ENCODE measurements at regions not wholly inside any gene's neighbourhood (a gene's known extent, or its start where the extent isn't known, plus 50 kb on each side); places are given as distances from the start of the nearest gene placed in this dataset.

- TF ChIP-seq CTCF (IDR thresholded peaks at IDR 0.05; ENCODE audit: poor library complexity, severe bottlenecking), result no peak
- no peak for TF ChIP-seq TAF1 (IDR thresholded peaks at IDR 0.05; ENCODE audit: low read depth)
- TF ChIP-seq, protein P1, sequence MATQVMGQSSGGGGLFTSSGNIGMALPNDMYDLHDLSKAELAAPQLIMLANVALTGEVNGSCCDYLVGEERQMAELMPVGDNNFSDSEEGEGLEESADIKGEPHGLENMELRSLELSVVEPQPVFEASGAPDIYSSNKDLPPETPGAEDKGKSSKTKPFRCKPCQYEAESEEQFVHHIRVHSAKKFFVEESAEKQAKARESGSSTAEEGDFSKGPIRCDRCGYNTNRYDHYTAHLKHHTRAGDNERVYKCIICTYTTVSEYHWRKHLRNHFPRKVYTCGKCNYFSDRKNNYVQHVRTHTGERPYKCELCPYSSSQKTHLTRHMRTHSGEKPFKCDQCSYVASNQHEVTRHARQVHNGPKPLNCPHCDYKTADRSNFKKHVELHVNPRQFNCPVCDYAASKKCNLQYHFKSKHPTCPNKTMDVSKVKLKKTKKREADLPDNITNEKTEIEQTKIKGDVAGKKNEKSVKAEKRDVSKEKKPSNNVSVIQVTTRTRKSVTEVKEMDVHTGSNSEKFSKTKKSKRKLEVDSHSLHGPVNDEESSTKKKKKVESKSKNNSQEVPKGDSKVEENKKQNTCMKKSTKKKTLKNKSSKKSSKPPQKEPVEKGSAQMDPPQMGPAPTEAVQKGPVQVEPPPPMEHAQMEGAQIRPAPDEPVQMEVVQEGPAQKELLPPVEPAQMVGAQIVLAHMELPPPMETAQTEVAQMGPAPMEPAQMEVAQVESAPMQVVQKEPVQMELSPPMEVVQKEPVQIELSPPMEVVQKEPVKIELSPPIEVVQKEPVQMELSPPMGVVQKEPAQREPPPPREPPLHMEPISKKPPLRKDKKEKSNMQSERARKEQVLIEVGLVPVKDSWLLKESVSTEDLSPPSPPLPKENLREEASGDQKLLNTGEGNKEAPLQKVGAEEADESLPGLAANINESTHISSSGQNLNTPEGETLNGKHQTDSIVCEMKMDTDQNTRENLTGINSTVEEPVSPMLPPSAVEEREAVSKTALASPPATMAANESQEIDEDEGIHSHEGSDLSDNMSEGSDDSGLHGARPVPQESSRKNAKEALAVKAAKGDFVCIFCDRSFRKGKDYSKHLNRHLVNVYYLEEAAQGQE (IDR thresholded peaks at IDR 0.05; ENCODE audit: borderline replicate concordance), result no peak
- no peak for TF ChIP-seq MXI1 (conservative IDR thresholded peaks at IDR 0.05; ENCODE audit: poor library complexity, severe bottlenecking)
- no peak for TF ChIP-seq EZH2 (IDR thresholded peaks at IDR 0.05; ENCODE audit: borderline replicate concordance, insufficient read depth, low read length, poor library complexity, severe bottlenecking)
- TF ChIP-seq RAD21 (conservative IDR thresholded peaks at IDR 0.05), result no peak
- no peak for TF ChIP-seq POLR2AphosphoS5 (IDR thresholded peaks at IDR 0.05)
- no peak for TF ChIP-seq SMC3 (conservative IDR thresholded peaks at IDR 0.05; ENCODE audit: poor library complexity)
- no peak for TF ChIP-seq EP300 (conservative IDR thresholded peaks at IDR 0.05; ENCODE audit: poor library complexity, severe bottlenecking)
- no peaks in the 10 kb centered on the region for H3F3A ChIP-seq (ENCODE audit: insufficient read depth, low read length, poor library complexity, severe bottlenecking)
- no peak overlapping the region for H3K9ac ChIP-seq (ENCODE audit: low read length)
- H3K9me3 ChIP-seq (ENCODE audit: low read length), result no peaks in the 10 kb centered on the region
- no peaks in the 10 kb centered on the region for H3K36me3 ChIP-seq (ENCODE audit: insufficient read depth, low read length)
- H3K9me2 ChIP-seq (ENCODE audit: insufficient read depth, low read length), result no peaks in the 10 kb centered on the region
- H3K79me2 ChIP-seq (replicated peaks; ENCODE audit: insufficient read depth, low read length), result no peaks in the 10 kb centered on the region
- H3K4me2 ChIP-seq (ENCODE audit: low read length), result no peak overlapping the region
- H3K27ac ChIP-seq (ENCODE audit: low read length), result no peak overlapping the region
- no peaks in the 10 kb centered on the region for H3K27me3 ChIP-seq (ENCODE audit: insufficient read depth, low read depth, low read length)
- no peaks in the 10 kb centered on the region for H4K20me1 ChIP-seq (ENCODE audit: insufficient read depth)
- no peak overlapping the region for H3K4me3 ChIP-seq (ENCODE audit: low read length)
- H2AFZ ChIP-seq (ENCODE audit: low read depth, low read length), result no peak overlapping the region
Observed at GRCh38 chr12:41970744-41971143, 173.9 kb downstream of the GXYLT1 start.

DNA sequence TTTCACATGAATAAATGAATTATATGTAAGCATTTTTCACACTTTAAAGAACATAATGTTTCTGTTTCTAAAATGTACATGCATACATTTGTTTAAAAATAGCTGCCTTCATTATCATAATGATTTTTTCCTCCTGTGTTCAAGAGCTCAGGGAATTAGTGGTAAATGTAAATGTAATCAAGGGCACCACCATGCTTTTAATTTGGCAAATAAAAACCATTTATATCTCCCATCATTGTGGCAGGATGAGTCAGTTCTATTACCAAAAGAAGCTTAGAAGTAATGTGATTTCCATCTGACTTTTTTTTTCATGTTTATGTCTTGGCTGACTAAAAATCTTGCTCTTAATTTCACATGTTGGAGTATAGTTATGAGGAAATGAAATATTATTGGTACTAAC is 176.1 kb downstream of the GXYLT1 start:
- Histone ChIP-seq H3K9ac (ENCODE audit: low read length) (no peak overlapping the region), H3K4me2 (ENCODE audit: low read length) (no peak overlapping the region), H3K9me2 (ENCODE audit: insufficient read depth, low read length) (no peaks in the 10 kb centered on the region), H3K79me2 (replicated peaks; ENCODE audit: insufficient read depth, low read length) (no peaks in the 10 kb centered on the region), H4K20me1 (ENCODE audit: insufficient read depth) (no peaks in the 10 kb centered on the region), H3K36me3 (ENCODE audit: insufficient read depth, low read length) (no peaks in the 10 kb centered on the region), H3F3A (ENCODE audit: insufficient read depth, low read length, poor library complexity, severe bottlenecking) (no peaks in the 10 kb centered on the region), H2AFZ (ENCODE audit: low read depth, low read length) (no peak overlapping the region), H3K4me3 (ENCODE audit: low read length) (no peak overlapping the region), H3K27ac (ENCODE audit: low read length) (peak overlapping the region; percentile 26), H3K9me3 (ENCODE audit: low read length) (no peaks in the 10 kb centered on the region), H3K27me3 (ENCODE audit: insufficient read depth, low read depth, low read length) (peaks cover 5% of the 10 kb centered on the region)
- TF ChIP-seq TAF1 (IDR thresholded peaks at IDR 0.05; ENCODE audit: low read depth) (no peak), EZH2 (IDR thresholded peaks at IDR 0.05; ENCODE audit: borderline replicate concordance, insufficient read depth, low read length, poor library complexity, severe bottlenecking) (no peak), CTCF (IDR thresholded peaks at IDR 0.05; ENCODE audit: poor library complexity, severe bottlenecking) (no peak), EP300 (conservative IDR thresholded peaks at IDR 0.05; ENCODE audit: poor library complexity, severe bottlenecking) (no peak), SMC3 (conservative IDR thresholded peaks at IDR 0.05; ENCODE audit: poor library complexity) (no peak), POLR2AphosphoS5 (IDR thresholded peaks at IDR 0.05) (no peak), RAD21 (conservative IDR thresholded peaks at IDR 0.05) (no peak), MXI1 (conservative IDR thresholded peaks at IDR 0.05; ENCODE audit: poor library complexity, severe bottlenecking) (no peak)
- TF ChIP-seq, protein P1 (IDR thresholded peaks at IDR 0.05; ENCODE audit: borderline replicate concordance), result no peak

Measured in neural cell (in vitro differentiated cells).